ENCODE measurements at regions not wholly inside any gene's neighbourhood (a gene's known extent, or its start where the extent isn't known, plus 50 kb on each side); places are given as distances from the start of the nearest gene placed in this dataset.
A peak's percentile ranks its signal among the peaks of the same experiment; 100 is the strongest.

GRCh38 chr6:12418946-12419345 is 128.8 kb downstream of the EDN1 start:
- peak; percentile 40 for DNase-seq (ENCODE audit: low read depth, low spot score)
- H3K27me3 ChIP-seq (ENCODE audit: control insufficient read depth, extremely low read depth, insufficient read depth, low read length): no peaks in the 10 kb centered on the region

GRCh38 chr6:12419631-12420272 is 129.6 kb downstream of the EDN1 start:
- H3K4me1 ChIP-seq (ENCODE audit: control insufficient read depth, extremely low read depth, insufficient read depth, low read length): peaks cover 9% of the 10 kb centered on the region
- no peaks in the 10 kb centered on the region for H3K36me3 ChIP-seq (ENCODE audit: control insufficient read depth in 2 of 2, extremely low read depth in 1 of 2, insufficient read depth in 2 of 2, low read length in 2 of 2)
- dilution Hi-C loops (cut with MboI; ENCODE audit: extremely low pct_ligation_motif_present, low sequenced_read_pairs): no loop called here
- no peaks in the 10 kb centered on the region for H3K27me3 ChIP-seq (ENCODE audit: control insufficient read depth, extremely low read depth, insufficient read depth, low read length)
- no peaks in the 10 kb centered on the region for H4K20me1 ChIP-seq (ENCODE audit: control insufficient read depth, extremely low read depth, insufficient read depth, low read length)
- H3K79me2 ChIP-seq (ENCODE audit: control insufficient read depth, insufficient read depth, low read length): no peaks in the 10 kb centered on the region
- H3K9me1 ChIP-seq (ENCODE audit: control insufficient read depth, extremely low read depth, insufficient read depth, low read length): no peaks in the 10 kb centered on the region
- peak overlapping the region; percentile 55 for H3K27ac ChIP-seq (ENCODE audit: control insufficient read depth, insufficient read depth, low read length)
- H3K4me2 ChIP-seq (ENCODE audit: control insufficient read depth, extremely low read depth, insufficient read depth, low read depth, low read length): no peak overlapping the region
- H3K4me3 ChIP-seq (ENCODE audit: control insufficient read depth in 2 of 3, extremely low read depth in 1 of 3, insufficient read depth in 2 of 3, low read depth in 1 of 3, low read length in 3 of 3): no peak overlapping the region
- peaks cover 8% of the 10 kb centered on the region for H3K9me3 ChIP-seq (ENCODE audit: control insufficient read depth, low read depth, low read length)
- FAIRE-seq: no peak
- H3K9ac ChIP-seq (ENCODE audit: control insufficient read depth, extremely low read depth, insufficient read depth, low read length): no peak overlapping the region
- TF ChIP-seq EZH2 (IDR thresholded peaks at IDR 0.05; ENCODE audit: low read length) (no peak), CTCF (optimal IDR thresholded peaks at IDR 0.05 in 1 of 3, IDR thresholded peaks at IDR 0.05 in 1 of 3, conservative IDR thresholded peaks at IDR 0.05 in 1 of 3; ENCODE audit: extremely low read depth in 1 of 3, insufficient read depth in 2 of 3, low read length in 3 of 3) (no peak)
- H2AFZ ChIP-seq (ENCODE audit: control insufficient read depth, low read length): no peak overlapping the region
- DNase-seq (ENCODE audit: low read depth, low spot score): no peak

More at GRCh38 chr6:12418946-12419345, 128.8 kb downstream of the EDN1 start:
- H3K9ac ChIP-seq (ENCODE audit: control insufficient read depth, extremely low read depth, insufficient read depth, low read length): no peak overlapping the region
- H4K20me1 ChIP-seq (ENCODE audit: control insufficient read depth, extremely low read depth, insufficient read depth, low read length): no peaks in the 10 kb centered on the region
- dilution Hi-C loops (cut with MboI; ENCODE audit: extremely low pct_ligation_motif_present, low sequenced_read_pairs): no loop called here
- H2AFZ ChIP-seq (ENCODE audit: control insufficient read depth, low read length): no peak overlapping the region
- no peak overlapping the region for H3K4me2 ChIP-seq (ENCODE audit: control insufficient read depth, extremely low read depth, insufficient read depth, low read depth, low read length)
- H3K36me3 ChIP-seq (ENCODE audit: control insufficient read depth in 2 of 2, extremely low read depth in 1 of 2, insufficient read depth in 2 of 2, low read length in 2 of 2): no peaks in the 10 kb centered on the region
- H3K4me3 ChIP-seq (ENCODE audit: control insufficient read depth in 2 of 3, extremely low read depth in 1 of 3, insufficient read depth in 2 of 3, low read depth in 1 of 3, low read length in 3 of 3): no peak overlapping the region
- no peak for FAIRE-seq
- TF ChIP-seq CTCF (optimal IDR thresholded peaks at IDR 0.05 in 1 of 3, IDR thresholded peaks at IDR 0.05 in 1 of 3, conservative IDR thresholded peaks at IDR 0.05 in 1 of 3; ENCODE audit: extremely low read depth in 1 of 3, insufficient read depth in 2 of 3, low read length in 3 of 3): no peak
- no peak for TF ChIP-seq EZH2 (IDR thresholded peaks at IDR 0.05; ENCODE audit: low read length)
- H3K27ac ChIP-seq (ENCODE audit: control insufficient read depth, insufficient read depth, low read length): no peak overlapping the region
- peaks cover 9% of the 10 kb centered on the region for H3K4me1 ChIP-seq (ENCODE audit: control insufficient read depth, extremely low read depth, insufficient read depth, low read length)
- no peaks in the 10 kb centered on the region for H3K79me2 ChIP-seq (ENCODE audit: control insufficient read depth, insufficient read depth, low read length)
- no peaks in the 10 kb centered on the region for H3K9me1 ChIP-seq (ENCODE audit: control insufficient read depth, extremely low read depth, insufficient read depth, low read length)
- H3K9me3 ChIP-seq (ENCODE audit: control insufficient read depth, low read depth, low read length): peaks cover 8% of the 10 kb centered on the region
